ENCODE measurements at regions not wholly inside any gene's neighbourhood (a gene's known extent, or its start where the extent isn't known, plus 50 kb on each side); places are given as distances from the start of the nearest gene placed in this dataset.

GRCh38 chr7:112566442-112567324, 85.9 kb downstream of the LSMEM1 start:
- no peak overlapping the region for H3K27ac ChIP-seq (ENCODE audit: low read depth, low read length)
- no peaks in the 10 kb centered on the region for H3K9me3 ChIP-seq (ENCODE audit: control insufficient read depth, insufficient read depth, low read length)
- no peak overlapping the region for H3K4me3 ChIP-seq (ENCODE audit: low read length)
- no peaks in the 10 kb centered on the region for H3F3A ChIP-seq (ENCODE audit: control insufficient read depth, insufficient read depth)
- H4K20me1 ChIP-seq (ENCODE audit: control insufficient read depth, insufficient read depth, low read depth, low read length): no peaks in the 10 kb centered on the region
- no peaks in the 10 kb centered on the region for H3K79me2 ChIP-seq (ENCODE audit: control insufficient read depth, low read length)
- H3K36me3 ChIP-seq (ENCODE audit: control insufficient read depth, low read length): no peaks in the 10 kb centered on the region
- no peaks in the 10 kb centered on the region for H3K9me2 ChIP-seq (replicated peaks; ENCODE audit: control insufficient read depth, low read length)
- H3K4me2 ChIP-seq (ENCODE audit: low read length): no peak overlapping the region
- H3K27me3 ChIP-seq (ENCODE audit: control insufficient read depth, low read length): no peaks in the 10 kb centered on the region
- TF ChIP-seq CTCF (IDR thresholded peaks at IDR 0.05; ENCODE audit: low read depth, low read length, poor library complexity, severe bottlenecking): no peak
- no peak for TF ChIP-seq EZH2phosphoT487 (IDR thresholded peaks at IDR 0.05; ENCODE audit: borderline replicate concordance, low read length)
- H3K4me1 ChIP-seq (ENCODE audit: control insufficient read depth, low read length): peaks cover 3% of the 10 kb centered on the region

GRCh38 chr7:112567388-112567787, 86.6 kb downstream of the LSMEM1 start:
- H3K4me1 ChIP-seq (ENCODE audit: control insufficient read depth, low read length): peaks cover 10% of the 10 kb centered on the region
- H3K79me2 ChIP-seq (ENCODE audit: control insufficient read depth, low read length): no peaks in the 10 kb centered on the region
- no peak overlapping the region for H3K4me2 ChIP-seq (ENCODE audit: low read length)
- no peak for TF ChIP-seq CTCF (IDR thresholded peaks at IDR 0.05; ENCODE audit: low read depth, low read length, poor library complexity, severe bottlenecking)
- TF ChIP-seq EZH2phosphoT487 (IDR thresholded peaks at IDR 0.05; ENCODE audit: borderline replicate concordance, low read length): no peak
- H3K9me2 ChIP-seq (replicated peaks; ENCODE audit: control insufficient read depth, low read length): no peaks in the 10 kb centered on the region
- H3F3A ChIP-seq (ENCODE audit: control insufficient read depth, insufficient read depth): no peaks in the 10 kb centered on the region
- H3K36me3 ChIP-seq (ENCODE audit: control insufficient read depth, low read length): no peaks in the 10 kb centered on the region
- H3K4me3 ChIP-seq (ENCODE audit: low read length): no peak overlapping the region
- H4K20me1 ChIP-seq (ENCODE audit: control insufficient read depth, insufficient read depth, low read depth, low read length): no peaks in the 10 kb centered on the region
- H3K9me3 ChIP-seq (ENCODE audit: control insufficient read depth, insufficient read depth, low read length): no peaks in the 10 kb centered on the region
- no peak overlapping the region for H3K27ac ChIP-seq (ENCODE audit: low read depth, low read length)
- no peaks in the 10 kb centered on the region for H3K27me3 ChIP-seq (ENCODE audit: control insufficient read depth, low read length)

GRCh38 chr7:112571852-112572607, 91.2 kb downstream of the LSMEM1 start:
- Histone ChIP-seq H3K27me3 (ENCODE audit: control insufficient read depth, low read length) (no peaks in the 10 kb centered on the region), H3F3A (ENCODE audit: control insufficient read depth, insufficient read depth) (no peaks in the 10 kb centered on the region), H3K9me2 (replicated peaks; ENCODE audit: control insufficient read depth, low read length) (no peaks in the 10 kb centered on the region), H4K20me1 (ENCODE audit: control insufficient read depth, insufficient read depth, low read depth, low read length) (no peaks in the 10 kb centered on the region), H3K4me3 (ENCODE audit: low read length) (peak overlapping the region; percentile 32), H3K4me1 (ENCODE audit: control insufficient read depth, low read length) (peaks cover 24% of the 10 kb centered on the region), H3K79me2 (ENCODE audit: control insufficient read depth, low read length) (no peaks in the 10 kb centered on the region), H3K27ac (ENCODE audit: low read depth, low read length) (peak overlapping the region; percentile 16), H3K4me2 (ENCODE audit: low read length) (peak overlapping the region; percentile 57), H3K36me3 (ENCODE audit: control insufficient read depth, low read length) (no peaks in the 10 kb centered on the region), H3K9me3 (ENCODE audit: control insufficient read depth, insufficient read depth, low read length) (peaks cover 16% of the 10 kb centered on the region; the same call in 1 of the 2 replicates)
- no peak for TF ChIP-seq EZH2phosphoT487 (IDR thresholded peaks at IDR 0.05; ENCODE audit: borderline replicate concordance, low read length)
- TF ChIP-seq CTCF (IDR thresholded peaks at IDR 0.05; ENCODE audit: low read depth, low read length, poor library complexity, severe bottlenecking): peak; percentile 64
